Activated CD4-positive, alpha-beta T cell treated with anti-CD3 and anti-CD28 coated beads for 36 hours (primary cell): ENCODE measurements at regions not wholly inside any gene's neighbourhood (a gene's known extent, or its start where the extent isn't known, plus 50 kb on each side); places are given as distances from the start of the nearest gene placed in this dataset.
"Not testable (repeated sequence)": the region's sequence is repeated elsewhere in the genome, so short reads cannot be mapped to it uniquely, and the experiment has no call there.

ENCODE experiments used
- ATAC-seq: fragments of 200-7000 bp; cut with Tn5 transposase; one replicate; pipeline ENCODE4 v1.10.0; 2021; ENCODE audit warnings: mild to moderate bottlenecking, moderate library complexity
- CTCF ChIA-PET: fragments of 350-600 bp; sonication (Branson Sonifier 250); formaldehyde crosslinking; loops from one replicate; lab custom pipeline; 2021; ENCODE audit warnings: antibody characterized with exemption; lab: Charles Lee
- POLR2A ChIA-PET: fragments of 350-600 bp; sonication (Branson Sonifier 250); formaldehyde crosslinking; loops from one replicate; lab custom pipeline; 2021; ENCODE audit warnings: antibody characterized with exemption, inconsistent platforms; lab: Charles Lee
- DNase-seq: peaks from one replicate; pipeline ENCODE4 v3.0.0-alpha.2; 2020
- H3K27ac Mint-ChIP-seq: one replicate; pipeline ENCODE4 v1.8.0; 2021; ENCODE audit warnings: mixed read lengths
- H3K27me3 Mint-ChIP-seq: one replicate; pipeline ENCODE4 v1.8.0; 2021; ENCODE audit warnings: mixed read lengths
- H3K36me3 Mint-ChIP-seq: one replicate; pipeline ENCODE4 v1.8.0; 2021; ENCODE audit warnings: low read depth, mixed read lengths
- H3K4me1 Mint-ChIP-seq: one replicate; pipeline ENCODE4 v1.8.0; 2021; ENCODE audit warnings: mixed read lengths
- H3K4me3 Mint-ChIP-seq: one replicate; pipeline ENCODE4 v1.8.0; 2021; ENCODE audit warnings: mild to moderate bottlenecking, moderate library complexity, mixed read lengths
- H3K9me3 Mint-ChIP-seq: one replicate; pipeline ENCODE4 v1.8.0; 2021; ENCODE audit warnings: low read depth, mixed read lengths
- intact Hi-C, 2 experiments: fragments of 100-400 bp; cut with DNase I in 1 of 2; cut with micrococcal nuclease in 1 of 2; formaldehyde crosslinking; loops; one replicate each; pipeline versions ENCODE4 v1.14.2 to v1.15.1; 2022 to 2024; cut with DNase I, micrococcal nuclease

GRCh38 chr12:77220586-77220985 lies 155.2 kb upstream of the E2F7 start:
- ChIA-PET CTCF (no interaction called here), POLR2A (no interaction called here)
- H3K27ac Mint-ChIP-seq: no peak overlapping the region
- H3K9me3 Mint-ChIP-seq: peaks cover 2% of the 10 kb centered on the region
- no peaks in the 10 kb centered on the region for H3K36me3 Mint-ChIP-seq
- intact Hi-C loops: no loop called here
- H3K4me1 Mint-ChIP-seq: no peaks in the 10 kb centered on the region
- ATAC-seq (no peak), DNase-seq (no peak)
- H3K27me3 Mint-ChIP-seq: peaks cover under 1% of the 10 kb centered on the region
- H3K4me3 Mint-ChIP-seq: no peak overlapping the region

GRCh38 chr12:77218278-77218677 lies 152.9 kb upstream of the E2F7 start:
- CTCF ChIA-PET: interaction anchor here (0.6 kb wide), 1 partner anchor 139 kb away, joined by 3 read pairs; no protein-coding TSS in a partner anchor
- ATAC-seq (no peak), DNase-seq (no peak)
- Mint-ChIP-seq H3K9me3 (peaks cover 2% of the 10 kb centered on the region), H3K4me3 (no peak overlapping the region), H3K27ac (no peak overlapping the region), H3K27me3 (peaks cover 2% of the 10 kb centered on the region), H3K4me1 (no peaks in the 10 kb centered on the region), H3K36me3 (no peaks in the 10 kb centered on the region)
- intact Hi-C loops: no loop called here
- POLR2A ChIA-PET: no interaction called here

- ATAC-seq, POLR2A ChIA-PET, H3K36me3 Mint-ChIP-seq, H3K4me3 Mint-ChIP-seq, H3K27me3 Mint-ChIP-seq, H3K4me1 Mint-ChIP-seq, H3K27ac Mint-ChIP-seq, H3K9me3 Mint-ChIP-seq, intact Hi-C loops, CTCF ChIA-PET, DNase-seq: not testable (repeated sequence)
Measured at GRCh38 chr12:77216136-77216535, 150.8 kb upstream of the E2F7 start.

- DNase-seq: no peak
- ChIA-PET CTCF (no interaction called here), POLR2A (no interaction called here)
- Mint-ChIP-seq H3K27me3 (peaks cover 2% of the 10 kb centered on the region), H3K9me3 (peaks cover 12% of the 10 kb centered on the region), H3K4me3 (no peak overlapping the region), H3K27ac (no peak overlapping the region), H3K36me3 (no peaks in the 10 kb centered on the region), H3K4me1 (no peaks in the 10 kb centered on the region)
- intact Hi-C loops: no loop called here
- no peak for ATAC-seq
Measured at GRCh38 chr12:77214136-77214535, 148.8 kb upstream of the E2F7 start.

GRCh38 chr12:77213319-77213718 lies 147.9 kb upstream of the E2F7 start:
- no peak overlapping the region for H3K4me3 Mint-ChIP-seq
- H3K9me3 Mint-ChIP-seq: peaks cover 12% of the 10 kb centered on the region
- H3K27me3 Mint-ChIP-seq: peaks cover 2% of the 10 kb centered on the region
- ChIA-PET CTCF (interaction anchor here (0.7 kb wide), 1 partner anchor 1250 kb away, joined by 3 read pairs; no protein-coding TSS in a partner anchor), POLR2A (no interaction called here)
- H3K4me1 Mint-ChIP-seq: no peaks in the 10 kb centered on the region
- H3K27ac Mint-ChIP-seq: no peak overlapping the region
- no peak for DNase-seq
- no peak for ATAC-seq
- intact Hi-C loops: no loop called here
- no peaks in the 10 kb centered on the region for H3K36me3 Mint-ChIP-seq

GRCh38 chr12:77210724-77211123 lies 145.4 kb upstream of the E2F7 start:
- no peak for ATAC-seq
- Mint-ChIP-seq H3K4me1 (no peaks in the 10 kb centered on the region), H3K27me3 (peaks cover 2% of the 10 kb centered on the region), H3K4me3 (no peak overlapping the region), H3K27ac (no peak overlapping the region), H3K36me3 (no peaks in the 10 kb centered on the region), H3K9me3 (peaks cover 10% of the 10 kb centered on the region)
- CTCF ChIA-PET: interaction anchor here (1.6 kb wide), 1 partner anchor 12 kb away, joined by 3 read pairs; no protein-coding TSS in a partner anchor
- POLR2A ChIA-PET: no interaction called here
- no peak for DNase-seq
- intact Hi-C loops: no loop called here

- no peak overlapping the region for H3K27ac Mint-ChIP-seq
- no peaks in the 10 kb centered on the region for H3K9me3 Mint-ChIP-seq
- intact Hi-C loops: no loop called here
- no peaks in the 10 kb centered on the region for H3K36me3 Mint-ChIP-seq
- H3K4me3 Mint-ChIP-seq: no peak overlapping the region
- no peaks in the 10 kb centered on the region for H3K27me3 Mint-ChIP-seq
- DNase-seq: no peak
- H3K4me1 Mint-ChIP-seq: no peaks in the 10 kb centered on the region
- ChIA-PET POLR2A (no interaction called here), CTCF (no interaction called here)
- ATAC-seq: no peak
Measured at GRCh38 chr12:77204083-77204482, 138.7 kb upstream of the E2F7 start.

GRCh38 chr12:77202457-77203060 lies 137.2 kb upstream of the E2F7 start:
- Mint-ChIP-seq H3K4me1 (no peaks in the 10 kb centered on the region), H3K27me3 (no peaks in the 10 kb centered on the region), H3K9me3 (no peaks in the 10 kb centered on the region), H3K36me3 (no peaks in the 10 kb centered on the region), H3K27ac (no peak overlapping the region), H3K4me3 (no peak overlapping the region)
- intact Hi-C loops: no loop called here
- CTCF ChIA-PET: interaction anchor here (0.7 kb wide), 1 partner anchor 126 kb away, joined by 3 read pairs; no protein-coding TSS in a partner anchor
- ATAC-seq (no peak), DNase-seq (no peak)
- POLR2A ChIA-PET: no interaction called here

- no peak for ATAC-seq
- H3K4me3 Mint-ChIP-seq: no peak overlapping the region
Measured at GRCh38 chr12:77189901-77190416, 124.6 kb upstream of the E2F7 start.

GRCh38 chr12:77189458-77189857 lies 124.1 kb upstream of the E2F7 start:
- no peak overlapping the region for H3K27ac Mint-ChIP-seq
- no peak overlapping the region for H3K4me3 Mint-ChIP-seq
- CTCF ChIA-PET: no interaction called here
- DNase-seq (no peak), ATAC-seq (no peak)
- intact Hi-C loops: no loop called here
- POLR2A ChIA-PET: no interaction called here
- H3K27me3 Mint-ChIP-seq: no peaks in the 10 kb centered on the region
- peaks cover 2% of the 10 kb centered on the region for H3K9me3 Mint-ChIP-seq
- H3K36me3 Mint-ChIP-seq: no peaks in the 10 kb centered on the region
- no peaks in the 10 kb centered on the region for H3K4me1 Mint-ChIP-seq

More at GRCh38 chr12:77189901-77190416, 124.6 kb upstream of the E2F7 start:
- POLR2A ChIA-PET: no interaction called here
- no peaks in the 10 kb centered on the region for H3K4me1 Mint-ChIP-seq
- no peak for DNase-seq
- intact Hi-C loops: no loop called here
- H3K27ac Mint-ChIP-seq: no peak overlapping the region
- H3K36me3 Mint-ChIP-seq: no peaks in the 10 kb centered on the region
- CTCF ChIA-PET: no interaction called here
- peaks cover 2% of the 10 kb centered on the region for H3K9me3 Mint-ChIP-seq
- no peaks in the 10 kb centered on the region for H3K27me3 Mint-ChIP-seq

GRCh38 chr12:77179515-77179914 lies 114.1 kb upstream of the E2F7 start:
- peaks cover 3% of the 10 kb centered on the region for H3K9me3 Mint-ChIP-seq
- ChIA-PET CTCF (no interaction called here), POLR2A (no interaction called here)
- ATAC-seq: no peak
- intact Hi-C loops: no loop called here
- no peak overlapping the region for H3K4me3 Mint-ChIP-seq
- H3K4me1 Mint-ChIP-seq: no peaks in the 10 kb centered on the region
- no peak for DNase-seq
- no peaks in the 10 kb centered on the region for H3K36me3 Mint-ChIP-seq
- no peaks in the 10 kb centered on the region for H3K27me3 Mint-ChIP-seq
- no peak overlapping the region for H3K27ac Mint-ChIP-seq

- ChIA-PET CTCF (no interaction called here), POLR2A (no interaction called here)
- no peaks in the 10 kb centered on the region for H3K9me3 Mint-ChIP-seq
- H3K4me1 Mint-ChIP-seq: no peaks in the 10 kb centered on the region
- no peak overlapping the region for H3K27ac Mint-ChIP-seq
- H3K27me3 Mint-ChIP-seq: no peaks in the 10 kb centered on the region
- no peaks in the 10 kb centered on the region for H3K36me3 Mint-ChIP-seq
- DNase-seq (no peak), ATAC-seq (no peak)
- no peak overlapping the region for H3K4me3 Mint-ChIP-seq
- intact Hi-C loops: no loop called here
Measured at GRCh38 chr12:77167801-77168200, 102.4 kb upstream of the E2F7 start.
